A549 (cell line): ENCODE measurements at regions not wholly inside any gene's neighbourhood (a gene's known extent, or its start where the extent isn't known, plus 50 kb on each side); places are given as distances from the start of the nearest gene placed in this dataset.

Source experiments
- CHD4 ChIP-seq: fragments of 200-600 bp; sonication (generic); IDR thresholded peaks from 2 replicates; pipeline ENCODE4 v1.6.1; 2016; ENCODE audit warnings: antibody characterized with exemption, mild to moderate bottlenecking, borderline replicate concordance
- CTCF ChIP-seq: fragments of >200 bp; sonication (Bioruptor Twin); formaldehyde crosslinking; IDR thresholded peaks from 3 replicates; pipeline ENCODE4 v1.5.1; 2016
- EP300 ChIP-seq, 2 experiments: fragments of >200 bp; sonication (Bioruptor Twin); formaldehyde crosslinking; IDR thresholded peaks; 2 replicates in 1 of 2; 3 replicates in 1 of 2; pipeline ENCODE4 v1.6.1; 2016 to 2017
- FOSL2 ChIP-seq, 2 experiments: fragments of 450-650 bp in 1 of 2; fragments of >200 bp in 1 of 2; sonication (Bioruptor Twin) in 1 of 2; formaldehyde crosslinking; IDR thresholded peaks; 2 replicates each; pipeline versions ENCODE4 v1.5.0 to v1.6.1; 2016 to 2020; ENCODE audit warnings: mild to moderate bottlenecking in 1 of 2, moderate library complexity in 1 of 2
- HMGXB4 ChIP-seq: fragments of 250-450 bp; sonication (Bioruptor Pico); IDR thresholded peaks from 2 replicates; pipeline ENCODE4 v1.5.0; 2021; ENCODE audit warnings: mild to moderate bottlenecking, moderate library complexity, borderline replicate concordance
- MAZ ChIP-seq: fragments of 150-350 bp; IDR thresholded peaks from 2 replicates; pipeline ENCODE4 v1.6.1; 2014; ENCODE audit warnings: antibody characterized with exemption, low read depth, low read length, borderline replicate concordance
- MYC ChIP-seq: IDR thresholded peaks from 2 replicates; pipeline ENCODE4 v1.6.1; 2012; ENCODE audit warnings: mild to moderate bottlenecking, inconsistent platforms, low read length, improper control_type of control experiment, borderline replicate concordance
- POLR2A ChIP-seq: IDR thresholded peaks from 2 replicates; pipeline ENCODE4 v1.6.1; 2012; ENCODE audit warnings: mild to moderate bottlenecking, low read length
- RAD21 ChIP-seq, 2 experiments: fragments of >200 bp in 1 of 2; sonication (Bioruptor Twin) in 1 of 2; formaldehyde crosslinking in 1 of 2; IDR thresholded peaks in 1 of 2; conservative IDR thresholded peaks in 1 of 2; 2 replicates in 1 of 2; 3 replicates in 1 of 2; pipeline ENCODE4 v1.6.1; 2012 to 2018; ENCODE audit warnings: inconsistent platforms in 1 of 2
- RARB ChIP-seq: fragments of 250-450 bp; sonication (Bioruptor Pico); IDR thresholded peaks from 2 replicates; pipeline ENCODE4 v1.8.0; 2021; ENCODE audit warnings: mild to moderate bottlenecking, moderate library complexity
- SREBF2 ChIP-seq: fragments of 450-650 bp; IDR thresholded peaks from 2 replicates; pipeline ENCODE4 v1.6.1; 2014; ENCODE audit warnings: mild to moderate bottlenecking, moderate library complexity
- USF2 ChIP-seq: fragments of 450-650 bp; IDR thresholded peaks from 2 replicates; pipeline ENCODE4 v1.6.1; 2014; ENCODE audit warnings: antibody characterized with exemption
- ZNF302 ChIP-seq: fragments of 250-450 bp; sonication (Bioruptor Pico); IDR thresholded peaks from 2 replicates; pipeline ENCODE4 v1.9.0; 2021; ENCODE audit warnings: inconsistent platforms, mild to moderate bottlenecking, moderate library complexity
- ZSCAN20 ChIP-seq: fragments of 250-450 bp; sonication (Bioruptor Pico); IDR thresholded peaks from 2 replicates; pipeline ENCODE4 v1.8.0; 2022; ENCODE audit warnings: mild to moderate bottlenecking, moderate library complexity

- TF ChIP-seq CTCF (no peak), ZSCAN20 (no peak), RARB (CRISPR knock-in tag) (no peak), USF2 (no peak), HMGXB4 (CRISPR knock-in tag) (no peak), CHD4 (no peak), MYC (no peak), EP300 (IDR thresholded peaks at IDR 0.05) (no peak), SREBF2 (no peak), FOSL2 (IDR thresholded peaks at IDR 0.05) (no peak), FOSL2 (CRISPR knock-in tag; IDR thresholded peaks at IDR 0.05) (no peak), MAZ (no peak), ZNF302 (CRISPR knock-in tag) (no peak), POLR2A (no peak), RAD21 (conservative IDR thresholded peaks at IDR 0.05 in 1 of 2, IDR thresholded peaks at IDR 0.05 in 1 of 2) (no peak)
Observed at GRCh38 chr2:71832388-71832787, 315.3 kb downstream of the CYP26B1 start.
